HG02763 (cell line): ENCODE measurements at regions not wholly inside any gene's neighbourhood (a gene's known extent, or its start where the extent isn't known, plus 50 kb on each side); places are given as distances from the start of the nearest gene placed in this dataset.

ENCODE experiments used
- ATAC-seq: cut with Tn5 transposase; IDR thresholded peaks from one replicate; pipeline ENCODE4 v1.9.1; 2021; ENCODE audit warnings: mild to moderate bottlenecking, moderate library complexity; ENCODE audit not compliant: unreplicated experiment

DNA sequence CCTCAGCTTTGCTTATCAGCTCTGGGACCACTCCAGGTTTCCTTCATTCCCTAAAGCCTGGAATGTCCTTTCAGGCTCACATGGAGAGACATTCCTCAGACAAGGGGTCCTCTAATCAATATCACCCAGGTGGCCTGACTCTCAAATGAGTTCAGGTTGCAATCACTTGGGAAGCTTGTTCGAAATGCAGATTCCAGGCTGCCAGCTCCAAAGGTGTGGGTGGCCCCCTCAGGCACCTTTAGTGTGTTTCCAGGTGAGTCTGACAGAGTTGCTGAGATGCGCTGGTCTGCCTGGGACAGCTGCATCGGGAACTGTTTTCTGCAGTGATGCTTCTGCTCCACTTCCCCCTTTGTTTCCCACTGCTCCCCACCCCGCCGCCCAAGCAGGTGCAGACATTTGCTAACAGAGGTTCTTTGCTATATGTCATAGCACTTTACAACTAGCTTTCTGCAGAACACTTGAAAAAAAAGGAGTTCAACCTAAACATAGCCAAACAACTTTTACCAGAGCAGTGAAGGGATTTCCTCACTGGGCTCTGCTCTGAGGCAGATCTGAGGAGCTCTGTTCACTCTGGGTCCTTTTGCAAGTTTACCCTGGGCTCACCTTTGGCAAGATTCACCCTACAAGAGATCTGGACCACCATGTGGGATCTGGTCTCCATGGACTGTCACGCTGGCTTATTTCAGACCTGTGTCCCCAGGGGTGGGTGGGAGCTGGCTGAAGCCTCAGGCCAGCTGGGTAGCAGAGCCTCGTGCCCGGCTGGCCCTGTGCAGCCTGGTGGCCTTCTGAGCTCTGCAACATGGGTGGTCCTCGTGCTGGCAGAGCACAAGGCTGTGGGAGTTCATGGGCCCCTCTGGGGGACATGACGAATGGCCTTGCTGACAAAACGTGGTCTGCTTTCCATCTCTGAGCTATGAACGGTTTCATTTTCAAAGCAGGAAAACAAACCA is 539.6 kb downstream of the CCDC171 start:
- no peak for ATAC-seq

DNA sequence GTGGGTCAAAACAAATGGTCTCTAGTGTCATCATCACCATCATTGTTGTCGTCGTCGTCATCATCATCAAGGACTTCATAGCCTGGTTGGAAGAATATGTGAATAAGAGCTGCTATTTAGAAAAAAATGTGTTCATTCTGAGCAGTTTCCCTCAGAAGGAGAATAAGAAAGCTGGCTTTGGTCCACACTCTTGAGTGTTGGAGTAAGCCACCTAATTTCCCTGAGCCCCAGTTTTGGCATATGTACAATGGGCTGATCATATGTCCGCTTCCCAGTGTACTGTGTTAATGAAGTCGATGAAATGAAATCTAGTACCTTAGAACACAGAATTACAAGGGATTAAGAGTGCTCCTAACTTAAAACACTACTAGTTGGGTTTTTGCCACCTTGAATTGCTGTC is 545.5 kb downstream of the CCDC171 start:
- no peak for ATAC-seq

- no peak for ATAC-seq
Observed at GRCh38 chr9:16099732-16100536, 547.1 kb downstream of the CCDC171 start.

GRCh38 chr9:16100537-16101091 is 547.8 kb downstream of the CCDC171 start:
- ATAC-seq: no peak

GRCh38 chr9:16102154-16102553 is 549.3 kb downstream of the CCDC171 start:
- no peak for ATAC-seq

DNA sequence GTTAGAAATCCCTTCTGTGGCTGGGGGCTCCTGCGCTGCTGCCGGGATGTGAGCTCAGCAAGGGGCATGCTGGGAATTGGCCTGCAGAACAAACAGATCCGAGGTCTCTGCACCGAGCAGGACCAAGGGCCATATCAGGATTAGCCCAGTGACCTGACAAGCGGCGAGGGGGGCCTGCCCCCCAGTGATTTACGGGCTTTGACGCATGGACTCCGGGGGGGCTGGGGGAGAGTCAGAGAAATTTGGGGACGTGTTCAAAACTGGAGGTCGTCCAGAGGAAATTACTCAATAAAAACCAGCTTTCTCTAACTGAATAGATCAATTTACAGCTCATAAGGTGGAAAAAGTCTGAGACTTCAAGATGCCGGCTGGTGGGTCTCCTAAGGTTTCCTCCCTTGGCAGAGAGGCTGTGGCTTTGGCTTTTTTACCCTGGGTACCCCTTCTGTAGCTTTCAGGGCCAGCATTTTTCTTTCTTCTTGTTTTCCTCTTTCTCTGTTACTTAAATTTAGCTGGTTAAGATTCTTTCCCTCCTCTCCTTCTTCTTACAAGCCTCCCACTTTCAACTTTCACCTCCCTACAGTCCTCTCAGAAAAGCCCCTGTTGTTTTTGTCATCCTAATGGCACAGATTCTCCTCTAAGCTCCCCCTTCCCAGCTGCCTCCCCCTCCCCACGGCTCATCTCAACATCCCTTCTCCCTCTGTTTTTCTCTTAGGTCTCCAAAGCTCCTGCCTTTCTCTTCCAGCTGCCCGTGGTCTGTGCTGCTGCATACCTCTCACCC is 551.0 kb downstream of the CCDC171 start:
- no peak for ATAC-seq

- no peak for ATAC-seq
Observed at GRCh38 chr9:16105168-16106020, 552.6 kb downstream of the CCDC171 start.

DNA sequence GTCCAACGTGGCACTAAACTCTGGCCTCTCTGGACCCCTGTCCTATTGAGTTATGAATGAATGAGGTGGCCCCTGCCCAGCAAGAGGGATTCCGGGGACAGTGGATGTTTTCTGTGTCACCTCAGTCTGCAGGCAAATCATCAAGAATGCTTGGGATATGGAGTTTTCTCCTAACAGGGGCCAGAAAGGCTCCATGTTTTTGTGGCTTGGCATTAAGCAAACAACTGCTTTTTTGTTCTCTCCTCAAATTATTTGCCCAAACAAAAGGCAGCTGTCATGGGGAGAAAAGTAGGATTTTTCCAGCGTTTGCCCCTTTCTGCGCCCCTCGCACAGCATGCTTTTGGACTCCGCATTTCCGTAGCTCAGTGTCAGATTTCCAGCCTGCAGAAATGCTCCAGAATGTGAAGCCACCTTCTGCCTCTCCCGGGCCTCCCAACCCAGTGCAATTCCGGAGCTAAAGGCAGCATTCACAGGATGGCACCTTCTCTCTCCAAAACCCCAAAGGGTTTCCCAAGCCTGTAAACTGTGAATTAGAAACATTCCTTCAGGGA is 553.3 kb downstream of the CCDC171 start:
- ATAC-seq: no peak

- ATAC-seq: no peak
Observed at GRCh38 chr9:16112116-16112515, 559.3 kb downstream of the CCDC171 start.

- ATAC-seq: no peak
Observed at GRCh38 chr9:16115994-16116393, 563.2 kb downstream of the CCDC171 start.

- no peak for ATAC-seq
Observed at GRCh38 chr9:16118043-16118442, 565.2 kb downstream of the CCDC171 start.

DNA sequence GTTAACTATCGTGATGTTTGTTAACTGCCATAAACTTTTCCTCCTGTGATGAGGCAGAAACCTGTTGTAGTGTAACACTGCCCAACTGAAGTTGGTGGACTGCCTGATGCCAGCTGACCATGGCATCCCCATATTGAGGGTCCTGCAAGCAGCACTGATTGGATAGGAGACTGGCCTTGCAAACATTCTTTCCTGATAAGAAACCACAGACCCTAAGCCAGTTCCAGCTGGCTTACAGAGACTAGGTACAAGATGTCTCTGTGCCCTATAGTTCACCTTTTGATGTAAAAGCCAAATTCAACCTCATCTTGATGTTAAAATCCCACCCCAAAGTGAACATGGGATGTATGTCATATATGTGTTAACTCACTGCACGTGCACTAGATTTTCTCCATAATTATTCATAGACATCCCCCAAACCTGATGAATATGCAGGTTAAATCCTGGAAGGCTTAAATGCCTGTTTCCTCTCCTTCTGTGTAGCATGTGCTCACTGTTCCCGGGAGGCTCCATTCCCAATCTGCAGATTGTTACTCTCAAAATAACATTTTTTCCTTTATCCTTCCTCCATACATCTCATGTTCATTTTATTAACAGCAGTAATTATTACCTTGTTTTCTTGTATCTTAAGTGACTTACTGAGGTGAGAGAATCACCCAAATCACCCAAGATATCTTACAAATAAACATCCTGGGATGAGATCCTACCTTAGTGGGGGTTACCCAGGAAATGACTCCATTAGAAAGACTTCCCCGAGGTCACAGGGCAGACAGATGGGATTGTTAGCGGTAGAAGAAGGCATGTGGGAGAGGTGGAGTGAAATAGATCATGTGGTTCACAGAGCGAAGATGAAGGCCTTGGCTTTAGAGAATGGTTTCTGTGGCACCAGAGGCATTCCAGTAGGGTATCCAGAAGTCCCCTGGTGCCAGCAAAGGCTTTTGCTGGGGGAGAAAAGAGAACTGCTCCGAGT is 566.7 kb downstream of the CCDC171 start:
- ATAC-seq: no peak

DNA sequence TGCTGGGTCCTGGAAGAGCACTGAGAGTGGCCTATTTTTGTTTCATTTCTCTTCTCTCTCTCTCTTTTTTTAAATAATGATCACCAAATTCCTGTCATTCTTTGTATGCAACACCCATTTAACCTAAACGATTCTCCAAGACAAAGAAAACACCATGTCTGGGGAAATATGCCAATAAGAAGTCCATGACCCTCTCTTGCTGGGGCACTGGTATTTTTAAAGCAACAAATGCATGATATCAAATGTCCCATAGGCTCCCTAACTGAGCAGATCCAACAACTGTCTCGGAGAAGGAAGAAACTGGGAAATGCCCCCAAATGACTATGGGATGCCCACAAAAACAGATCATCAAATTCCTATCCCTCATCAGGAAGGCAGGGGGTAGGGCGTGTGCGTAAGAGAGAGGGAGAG is 567.4 kb downstream of the CCDC171 start:
- ATAC-seq: no peak

DNA sequence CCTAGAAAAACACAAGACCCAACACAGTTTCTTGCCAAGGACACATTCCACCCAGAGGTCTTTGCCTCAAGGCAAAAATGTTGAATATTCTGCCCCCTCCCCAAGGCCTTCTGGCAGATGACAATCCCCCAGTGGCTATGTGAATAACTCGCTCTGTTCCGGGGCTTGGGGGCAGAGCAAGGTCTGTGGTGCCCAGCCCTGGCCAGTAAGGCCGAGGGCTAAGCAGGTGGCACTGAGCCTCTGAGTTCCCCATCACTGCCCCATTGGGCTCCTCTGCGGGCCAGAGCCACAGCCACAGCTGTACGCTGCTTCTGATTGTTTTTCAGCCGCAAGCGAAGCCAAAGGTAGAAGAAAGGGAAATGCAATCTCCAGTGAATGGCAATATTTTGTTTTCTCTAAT is 567.9 kb downstream of the CCDC171 start:
- no peak for ATAC-seq

DNA sequence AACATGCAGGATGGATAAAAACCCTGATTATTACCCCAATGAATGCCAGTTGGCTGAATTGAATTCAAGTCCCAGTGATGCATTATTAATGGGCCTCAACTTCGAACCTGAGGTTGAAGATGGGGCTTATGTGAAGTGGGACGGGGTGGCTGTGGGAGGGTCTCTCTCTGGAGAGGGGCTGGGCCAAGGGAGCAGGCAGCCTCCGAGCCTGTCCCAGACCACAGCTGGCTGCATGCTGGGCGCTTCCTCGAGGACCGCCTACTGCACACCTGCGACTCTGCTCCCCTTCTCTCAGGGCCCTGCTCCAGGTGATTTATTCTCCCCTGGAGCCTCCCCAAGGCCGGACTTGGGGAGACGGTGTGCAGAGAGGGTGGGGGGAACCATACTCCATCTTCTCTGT is 568.3 kb downstream of the CCDC171 start:
- ATAC-seq: no peak

DNA sequence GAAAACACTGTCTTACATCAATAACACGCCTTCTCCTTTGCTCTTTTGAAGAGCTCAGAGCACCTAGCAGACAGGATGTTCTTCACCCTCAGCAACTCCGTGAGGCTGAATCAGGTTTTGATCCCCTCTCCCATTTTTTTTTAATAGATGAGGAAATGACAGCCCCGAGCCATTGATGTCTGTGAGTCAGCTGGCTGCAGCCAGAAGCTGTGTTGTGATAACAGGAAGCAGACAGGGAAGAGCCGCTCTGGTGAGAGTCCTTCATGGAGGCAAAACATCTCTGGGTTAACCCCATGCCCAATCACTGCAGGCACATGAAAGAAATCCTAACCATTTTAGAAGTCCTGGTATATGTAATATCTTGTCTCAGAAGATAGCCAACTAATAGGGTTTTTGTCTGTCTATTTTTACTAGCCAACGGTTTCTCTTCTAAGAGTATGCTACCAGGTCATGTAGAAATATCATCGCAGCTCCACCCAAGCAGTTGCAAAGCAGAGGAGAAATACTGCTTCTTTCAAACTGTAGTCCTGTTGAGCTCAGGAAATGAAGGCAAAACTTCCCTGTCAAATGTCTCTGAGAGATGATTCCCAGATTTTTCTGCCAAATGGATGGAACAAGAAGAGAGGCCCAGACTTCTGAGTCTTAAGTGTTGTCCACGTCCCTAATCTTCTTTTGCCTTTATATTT is 568.9 kb downstream of the CCDC171 start:
- ATAC-seq: no peak

- no peak for ATAC-seq
Observed at GRCh38 chr9:16125629-16126028, 572.8 kb downstream of the CCDC171 start.

DNA sequence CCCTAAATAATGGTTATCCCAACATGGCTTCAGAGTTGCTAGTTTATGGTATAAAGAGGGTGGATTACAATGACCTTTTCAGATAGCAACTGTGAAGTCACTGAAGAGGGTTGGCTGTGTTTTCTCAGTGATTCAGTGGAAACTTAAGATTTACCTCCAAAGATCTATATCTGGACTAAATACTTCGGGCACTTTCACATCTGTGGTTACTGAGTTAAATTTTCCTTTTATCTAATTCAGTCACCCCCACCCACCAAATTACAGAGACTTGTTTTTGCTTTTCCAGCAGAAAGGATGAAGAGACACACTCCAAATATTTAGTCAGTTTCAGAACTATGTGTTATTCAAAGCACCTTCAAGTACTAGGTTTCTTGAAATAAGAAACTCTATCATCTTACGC is 573.2 kb downstream of the CCDC171 start:
- ATAC-seq: no peak
